Astrocyte (in vitro differentiated cells and primary cell): ENCODE measurements at regions not wholly inside any gene's neighbourhood (a gene's known extent, or its start where the extent isn't known, plus 50 kb on each side); places are given as distances from the start of the nearest gene placed in this dataset.

ENCODE experiments used
- CTCF ChIP-seq: IDR thresholded peaks from 2 replicates; pipeline ENCODE4 v1.5.1; 2011; ENCODE audit warnings: low read depth, mild to moderate bottlenecking, inconsistent platforms, low read length, moderate library complexity; ENCODE audit not compliant: insufficient read depth
- EZH2 ChIP-seq: IDR thresholded peaks from 2 replicates; pipeline ENCODE4 v1.6.1; 2012; ENCODE audit warnings: mild to moderate bottlenecking, low read length, inconsistent platforms; ENCODE audit not compliant: insufficient read depth

GRCh38 chr10:78924319-78925003, 144.3 kb upstream of the ZMIZ1 start:
- TF ChIP-seq CTCF (no peak), EZH2 (no peak)
